WERI-Rb-1 (cell line): ENCODE measurements at regions not wholly inside any gene's neighbourhood (a gene's known extent, or its start where the extent isn't known, plus 50 kb on each side); places are given as distances from the start of the nearest gene placed in this dataset.

Source experiments
- DNase-seq: peaks from one replicate; pipeline ENCODE4 v3.0.0-alpha.2; 2020
- H3K27ac ChIP-seq: fragments of 250-450 bp; sonication (Bioruptor Pico); 2 replicates; pipeline ENCODE4 v1.5.1; 2020; ENCODE audit warnings: mild to moderate bottlenecking, moderate library complexity
- H3K27me3 ChIP-seq: fragments of 250-450 bp; sonication (Bioruptor Pico); 2 replicates; pipeline ENCODE4 v1.5.1; 2021; ENCODE audit warnings: mild to moderate bottlenecking, low read depth, moderate library complexity; ENCODE audit not compliant: insufficient read depth, severe bottlenecking
- H3K36me3 ChIP-seq: fragments of 250-450 bp; sonication (Bioruptor Pico); 2 replicates; pipeline ENCODE4 v1.5.1; 2020; ENCODE audit warnings: mild to moderate bottlenecking, moderate library complexity
- H3K4me3 ChIP-seq: 2 replicates; pipeline ENCODE4 v1.5.1; 2011; ENCODE audit warnings: low read depth, mild to moderate bottlenecking, control low read depth, low read length
- H3K9me3 ChIP-seq: fragments of 250-450 bp; sonication (Bioruptor Pico); 2 replicates; pipeline ENCODE4 v1.5.1; 2021; ENCODE audit warnings: mild to moderate bottlenecking, moderate library complexity; ENCODE audit not compliant: severe bottlenecking
- TF ChIP-seq, protein P1 (sequence below): IDR thresholded peaks from 2 replicates; pipeline ENCODE4 v1.5.1; 2011; ENCODE audit warnings: low read depth, mild to moderate bottlenecking, control low read depth, inconsistent platforms, low read length

DNA sequence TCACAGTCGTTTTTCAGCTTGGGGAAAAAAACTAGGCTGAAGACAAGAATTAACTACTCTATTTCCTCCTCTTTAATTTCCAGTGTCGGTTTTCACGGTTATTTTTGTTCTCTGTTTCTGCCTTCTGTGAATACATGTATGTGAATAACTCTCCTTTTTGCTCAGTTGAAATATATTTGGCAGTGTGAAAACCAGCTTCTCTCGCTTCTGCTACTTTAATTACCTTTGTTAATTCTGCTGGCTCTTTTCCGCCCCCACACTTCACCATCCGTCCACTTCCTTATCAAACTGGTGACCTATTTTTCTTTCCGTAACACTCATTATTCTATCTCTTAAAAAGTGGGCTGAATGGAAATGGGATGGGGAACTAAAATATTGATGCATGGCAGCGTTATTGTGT is 126.4 kb downstream of the POU4F1 start:
- no peaks in the 10 kb centered on the region for H3K27me3 ChIP-seq
- H3K27ac ChIP-seq: no peak overlapping the region
- H3K9me3 ChIP-seq: no peaks in the 10 kb centered on the region
- no peak overlapping the region for H3K4me3 ChIP-seq
- no peaks in the 10 kb centered on the region for H3K36me3 ChIP-seq
- DNase-seq: no peak
- TF ChIP-seq, protein P1, sequence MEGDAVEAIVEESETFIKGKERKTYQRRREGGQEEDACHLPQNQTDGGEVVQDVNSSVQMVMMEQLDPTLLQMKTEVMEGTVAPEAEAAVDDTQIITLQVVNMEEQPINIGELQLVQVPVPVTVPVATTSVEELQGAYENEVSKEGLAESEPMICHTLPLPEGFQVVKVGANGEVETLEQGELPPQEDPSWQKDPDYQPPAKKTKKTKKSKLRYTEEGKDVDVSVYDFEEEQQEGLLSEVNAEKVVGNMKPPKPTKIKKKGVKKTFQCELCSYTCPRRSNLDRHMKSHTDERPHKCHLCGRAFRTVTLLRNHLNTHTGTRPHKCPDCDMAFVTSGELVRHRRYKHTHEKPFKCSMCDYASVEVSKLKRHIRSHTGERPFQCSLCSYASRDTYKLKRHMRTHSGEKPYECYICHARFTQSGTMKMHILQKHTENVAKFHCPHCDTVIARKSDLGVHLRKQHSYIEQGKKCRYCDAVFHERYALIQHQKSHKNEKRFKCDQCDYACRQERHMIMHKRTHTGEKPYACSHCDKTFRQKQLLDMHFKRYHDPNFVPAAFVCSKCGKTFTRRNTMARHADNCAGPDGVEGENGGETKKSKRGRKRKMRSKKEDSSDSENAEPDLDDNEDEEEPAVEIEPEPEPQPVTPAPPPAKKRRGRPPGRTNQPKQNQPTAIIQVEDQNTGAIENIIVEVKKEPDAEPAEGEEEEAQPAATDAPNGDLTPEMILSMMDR: no peak

DNA sequence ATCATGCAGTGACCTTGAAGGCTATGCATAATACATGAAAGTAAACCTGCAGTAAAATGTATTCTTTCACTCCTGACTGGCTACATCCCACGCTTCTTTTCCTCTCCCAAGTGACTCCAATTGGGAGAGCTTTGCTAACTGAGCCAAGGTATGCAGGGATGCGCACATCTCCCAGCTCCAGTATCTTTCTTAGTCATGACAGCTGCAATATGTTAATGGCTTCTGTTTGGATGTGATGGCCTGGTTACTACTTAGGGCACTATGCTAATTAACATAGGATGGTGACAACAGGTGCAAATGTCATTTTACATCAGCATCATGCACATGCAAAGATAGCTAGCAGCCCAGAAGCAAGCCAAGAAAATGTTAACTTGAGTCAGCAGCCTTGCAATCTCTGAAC is 134.7 kb downstream of the POU4F1 start:
- TF ChIP-seq, protein P1: no peak
- Histone ChIP-seq H3K9me3 (no peaks in the 10 kb centered on the region), H3K27me3 (no peaks in the 10 kb centered on the region), H3K4me3 (no peak overlapping the region), H3K27ac (no peak overlapping the region), H3K36me3 (no peaks in the 10 kb centered on the region)
- no peak for DNase-seq

DNA sequence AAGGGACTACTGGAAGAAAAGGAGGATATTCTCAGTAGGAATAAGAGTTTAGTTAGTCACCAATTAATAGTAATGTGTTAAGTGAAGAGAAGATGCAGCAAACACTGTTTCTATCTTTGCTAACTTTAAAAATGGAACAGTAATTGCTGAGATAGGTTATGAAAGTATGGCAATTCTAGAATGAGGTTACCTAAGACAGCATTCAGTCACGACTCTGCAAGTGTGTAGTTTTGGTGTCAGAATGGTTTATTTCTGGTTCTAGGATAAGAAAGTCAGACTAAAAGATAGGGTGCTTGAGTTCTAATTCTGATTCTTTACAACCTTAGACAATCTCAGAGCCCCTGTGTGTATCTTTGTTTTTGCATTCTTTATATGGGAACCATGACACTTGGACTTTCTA is 138.1 kb downstream of the POU4F1 start:
- no peak overlapping the region for H3K4me3 ChIP-seq
- TF ChIP-seq, protein P1: no peak
- no peak for DNase-seq
- no peaks in the 10 kb centered on the region for H3K36me3 ChIP-seq
- no peak overlapping the region for H3K27ac ChIP-seq
- H3K9me3 ChIP-seq: no peaks in the 10 kb centered on the region
- no peaks in the 10 kb centered on the region for H3K27me3 ChIP-seq

DNA sequence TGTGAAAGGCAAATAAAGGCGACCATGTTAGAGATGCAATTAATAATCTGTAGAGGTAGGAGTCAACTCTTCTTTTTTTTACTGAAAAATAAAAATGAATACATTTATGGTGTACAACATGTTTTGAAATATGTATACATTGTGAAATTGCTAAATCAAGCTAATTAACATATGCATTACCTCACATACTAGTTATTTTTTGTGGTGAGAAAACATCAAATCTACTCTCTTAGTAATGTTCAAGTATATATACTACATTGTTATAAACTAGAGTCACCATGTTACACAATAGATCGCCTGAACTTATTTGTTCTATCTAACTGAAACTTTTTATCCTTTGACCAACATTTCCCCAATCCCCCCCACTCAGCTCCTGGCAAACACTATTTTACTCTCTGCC is 143.2 kb downstream of the POU4F1 start:
- Histone ChIP-seq H3K27me3 (no peaks in the 10 kb centered on the region), H3K27ac (no peak overlapping the region), H3K4me3 (no peak overlapping the region), H3K9me3 (no peaks in the 10 kb centered on the region), H3K36me3 (no peaks in the 10 kb centered on the region)
- no peak for DNase-seq
- TF ChIP-seq, protein P1: no peak

DNA sequence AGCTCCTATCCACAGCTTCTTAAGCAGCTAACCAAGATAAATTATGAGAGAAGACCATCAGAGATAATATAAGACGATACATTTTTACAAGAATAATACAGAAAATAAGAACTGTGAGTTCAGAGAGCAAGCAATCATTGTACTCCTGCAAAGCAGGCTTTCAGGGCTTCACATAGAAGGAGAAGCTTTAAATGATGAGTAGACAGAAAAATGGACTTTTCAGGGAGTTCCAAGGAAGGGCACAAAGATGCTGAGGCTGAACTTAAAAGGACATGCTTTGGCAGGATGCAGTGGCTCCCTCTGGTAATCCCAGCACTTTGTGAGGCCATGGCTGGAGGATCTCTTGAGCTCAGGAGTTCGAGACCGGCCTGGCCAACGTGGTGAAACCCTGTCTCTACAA is 159.5 kb downstream of the POU4F1 start:
- no peak overlapping the region for H3K27ac ChIP-seq
- no peaks in the 10 kb centered on the region for H3K36me3 ChIP-seq
- H3K27me3 ChIP-seq: no peaks in the 10 kb centered on the region
- TF ChIP-seq, protein P1: no peak
- DNase-seq: no peak
- no peak overlapping the region for H3K4me3 ChIP-seq
- H3K9me3 ChIP-seq: no peaks in the 10 kb centered on the region

DNA sequence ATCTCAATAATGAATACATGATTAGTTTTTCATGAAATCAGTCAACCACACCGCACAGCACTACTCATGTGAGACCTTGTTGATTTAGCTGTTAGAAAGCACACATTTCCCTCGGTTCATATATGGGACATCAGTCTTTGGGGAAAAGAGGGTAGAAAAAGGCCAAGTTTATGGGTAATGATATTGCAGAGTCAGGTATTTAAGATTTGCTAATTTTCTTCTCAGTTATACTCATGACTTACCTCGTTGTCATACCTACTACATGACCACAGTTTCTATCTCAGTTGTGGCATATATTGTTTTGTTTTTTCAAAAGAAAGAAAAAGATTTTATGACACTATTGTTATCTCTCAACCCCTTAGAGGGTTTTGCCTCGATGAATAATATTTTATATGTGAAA is 165.6 kb downstream of the POU4F1 start:
- TF ChIP-seq, protein P1: no peak
- H3K36me3 ChIP-seq: no peaks in the 10 kb centered on the region

More for the DNA sequence above, 165.6 kb downstream of the POU4F1 start:
- Histone ChIP-seq H3K27ac (no peak overlapping the region), H3K9me3 (no peaks in the 10 kb centered on the region), H3K4me3 (no peak overlapping the region), H3K27me3 (no peaks in the 10 kb centered on the region)
- DNase-seq: no peak
